ENCODE measurements at regions not wholly inside any gene's neighbourhood (a gene's known extent, or its start where the extent isn't known, plus 50 kb on each side); places are given as distances from the start of the nearest gene placed in this dataset.

DNA sequence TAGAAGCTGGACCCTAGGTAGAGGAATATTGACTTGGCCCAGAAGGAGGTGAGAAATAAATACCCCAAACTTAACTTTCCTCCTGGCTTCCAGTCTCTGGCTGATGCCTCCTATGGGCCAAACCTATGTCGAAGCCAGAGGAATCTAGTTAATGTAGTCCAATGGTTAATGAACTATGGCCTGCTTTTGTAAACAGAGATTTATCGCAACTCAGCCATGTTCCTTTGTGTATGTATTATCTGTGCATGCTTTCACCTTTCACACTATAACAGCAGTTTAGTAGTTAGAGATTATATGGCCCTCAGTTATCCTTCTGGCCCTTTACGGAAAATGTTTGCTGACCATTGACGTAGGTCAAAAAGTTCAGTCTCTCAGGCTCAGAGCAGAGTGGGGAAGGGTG, 67.3 kb upstream of the BARD1 start:
- Histone ChIP-seq H3K27me3 (ENCODE audit: control insufficient read depth, insufficient read depth, low read length) (no peaks in the 10 kb centered on the region), H3K36me3 (ENCODE audit: control insufficient read depth, insufficient read depth, low read length) (no peaks in the 10 kb centered on the region), H3K4me3 (ENCODE audit: low read depth, low read length) (no peak overlapping the region)
- TF ChIP-seq, protein P1, sequence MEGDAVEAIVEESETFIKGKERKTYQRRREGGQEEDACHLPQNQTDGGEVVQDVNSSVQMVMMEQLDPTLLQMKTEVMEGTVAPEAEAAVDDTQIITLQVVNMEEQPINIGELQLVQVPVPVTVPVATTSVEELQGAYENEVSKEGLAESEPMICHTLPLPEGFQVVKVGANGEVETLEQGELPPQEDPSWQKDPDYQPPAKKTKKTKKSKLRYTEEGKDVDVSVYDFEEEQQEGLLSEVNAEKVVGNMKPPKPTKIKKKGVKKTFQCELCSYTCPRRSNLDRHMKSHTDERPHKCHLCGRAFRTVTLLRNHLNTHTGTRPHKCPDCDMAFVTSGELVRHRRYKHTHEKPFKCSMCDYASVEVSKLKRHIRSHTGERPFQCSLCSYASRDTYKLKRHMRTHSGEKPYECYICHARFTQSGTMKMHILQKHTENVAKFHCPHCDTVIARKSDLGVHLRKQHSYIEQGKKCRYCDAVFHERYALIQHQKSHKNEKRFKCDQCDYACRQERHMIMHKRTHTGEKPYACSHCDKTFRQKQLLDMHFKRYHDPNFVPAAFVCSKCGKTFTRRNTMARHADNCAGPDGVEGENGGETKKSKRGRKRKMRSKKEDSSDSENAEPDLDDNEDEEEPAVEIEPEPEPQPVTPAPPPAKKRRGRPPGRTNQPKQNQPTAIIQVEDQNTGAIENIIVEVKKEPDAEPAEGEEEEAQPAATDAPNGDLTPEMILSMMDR (IDR thresholded peaks at IDR 0.05; ENCODE audit: insufficient read depth, low read depth, low read length) = no peak
- POLR2A ChIA-PET = no interaction called here
- CTCF ChIA-PET = no interaction called here
- no peak for DNase-seq (ENCODE audit: low read depth)

DNA sequence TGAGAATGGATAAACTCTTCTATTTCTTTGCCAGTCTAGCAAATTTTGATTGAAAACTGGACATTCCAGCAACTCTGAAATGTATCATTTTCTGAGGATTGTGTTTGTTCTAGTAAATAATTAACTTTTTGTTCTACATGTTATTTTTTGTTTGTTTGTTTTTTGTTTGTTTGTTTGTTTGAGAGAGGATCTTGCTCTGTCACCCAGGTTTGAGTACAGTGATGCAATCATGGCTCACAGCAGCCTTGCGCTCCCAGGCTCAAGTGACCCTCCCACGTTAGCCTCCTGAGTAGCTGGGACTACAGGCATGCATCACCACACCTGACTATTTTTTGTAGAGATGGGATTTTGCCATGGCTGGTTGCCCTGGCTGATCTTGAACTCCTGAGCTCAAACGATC, 65.2 kb upstream of the BARD1 start:
- no peak for DNase-seq (ENCODE audit: low read depth)
- CTCF ChIA-PET = interaction anchor here (0.6 kb wide), 1 partner anchor 526 kb away, joined by 3 read pairs; no protein-coding TSS in a partner anchor
- Histone ChIP-seq H3K4me3 (ENCODE audit: low read depth, low read length) (no peak overlapping the region), H3K27me3 (ENCODE audit: control insufficient read depth, insufficient read depth, low read length) (no peaks in the 10 kb centered on the region), H3K36me3 (ENCODE audit: control insufficient read depth, insufficient read depth, low read length) (no peaks in the 10 kb centered on the region)
- POLR2A ChIA-PET = no interaction called here
- TF ChIP-seq, protein P1 (IDR thresholded peaks at IDR 0.05; ENCODE audit: insufficient read depth, low read depth, low read length) = no peak

DNA sequence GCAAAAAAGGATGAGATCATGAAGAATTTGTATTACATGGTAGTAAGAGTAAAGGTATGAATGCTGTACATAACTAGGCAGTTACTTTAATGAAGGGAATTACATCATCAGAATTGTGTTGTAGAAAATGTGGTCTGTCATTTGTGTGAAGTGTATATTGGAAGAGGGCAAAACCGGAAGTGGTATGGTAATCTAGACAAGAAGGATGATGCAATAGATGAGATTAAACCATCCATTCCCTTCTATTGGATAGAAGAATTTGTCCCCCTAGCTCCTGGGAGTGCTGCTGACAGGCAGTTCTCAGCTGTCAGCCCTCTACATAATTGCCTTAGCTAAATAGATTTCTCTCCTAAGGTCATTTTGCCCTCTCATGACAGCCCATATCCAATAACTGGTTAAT, 55.9 kb upstream of the BARD1 start:
- POLR2A ChIA-PET = no interaction called here
- TF ChIP-seq, protein P1 (IDR thresholded peaks at IDR 0.05; ENCODE audit: insufficient read depth, low read depth, low read length) = no peak
- CTCF ChIA-PET = no interaction called here
- Histone ChIP-seq H3K27me3 (ENCODE audit: control insufficient read depth, insufficient read depth, low read length) (no peaks in the 10 kb centered on the region), H3K36me3 (ENCODE audit: control insufficient read depth, insufficient read depth, low read length) (no peaks in the 10 kb centered on the region), H3K4me3 (ENCODE audit: low read depth, low read length) (no peak overlapping the region)
- no peak for DNase-seq (ENCODE audit: low read depth)
